SK-N-SH (cell line): ENCODE measurements at regions not wholly inside any gene's neighbourhood (a gene's known extent, or its start where the extent isn't known, plus 50 kb on each side); places are given as distances from the start of the nearest gene placed in this dataset.

Source experiments
- CTCF ChIP-seq: fragments of 200-600 bp; sonication (generic); IDR thresholded peaks from 2 replicates; pipeline ENCODE4 v1.6.1; 2017; ENCODE audit warnings: antibody characterized with exemption, mild to moderate bottlenecking, moderate library complexity
- FOSL2 ChIP-seq: IDR thresholded peaks from 2 replicates; pipeline ENCODE4 v1.4.0; 2012; ENCODE audit warnings: low read depth, mild to moderate bottlenecking, moderate library complexity, borderline replicate concordance
- NFIC ChIP-seq: IDR thresholded peaks from 2 replicates; pipeline ENCODE4 v1.4.0; 2012; ENCODE audit warnings: borderline replicate concordance
- POLR2AphosphoS5 ChIP-seq: IDR thresholded peaks from 2 replicates; pipeline ENCODE4 v1.6.1; 2012; ENCODE audit warnings: low read depth, low read length
- RAD21 ChIP-seq: IDR thresholded peaks from 2 replicates; pipeline ENCODE4 v1.6.1; 2012; ENCODE audit warnings: mild to moderate bottlenecking, low read length

- TF ChIP-seq CTCF: no peak
- TF ChIP-seq RAD21: no peak
- no peak for TF ChIP-seq NFIC
- no peak for TF ChIP-seq POLR2AphosphoS5
- no peak for TF ChIP-seq FOSL2
Observed at GRCh38 chr5:145588113-145588512, 247.0 kb downstream of the PRELID2 start.
